ENCODE measurements at regions not wholly inside any gene's neighbourhood (a gene's known extent, or its start where the extent isn't known, plus 50 kb on each side); places are given as distances from the start of the nearest gene placed in this dataset.
"Not testable (repeated sequence)": the region's sequence is repeated elsewhere in the genome, so short reads cannot be mapped to it uniquely, and the experiment has no call there.

GRCh38 chr13:68927387-68928026, 1180.1 kb upstream of the ATXN8OS start:
- DNase-seq = peak; percentile 14

DNA sequence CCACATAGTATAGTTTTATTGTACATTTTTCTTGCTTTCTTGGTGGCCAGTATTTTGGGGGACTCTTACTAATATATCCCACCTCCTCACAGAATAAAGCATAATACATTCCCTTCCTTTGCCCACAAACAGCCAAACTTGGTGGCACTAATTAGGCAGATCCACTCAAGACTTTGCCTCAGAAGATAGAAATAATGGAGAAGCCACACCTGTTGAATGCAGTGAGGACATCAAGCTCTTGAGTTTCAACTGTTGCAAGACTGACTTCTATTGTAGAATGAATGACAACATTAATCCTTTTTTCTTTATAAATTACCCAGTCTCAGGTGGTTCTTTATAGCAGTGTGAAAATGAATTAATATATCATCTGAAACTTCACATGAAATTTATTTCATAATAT, 1183.6 kb upstream of the ATXN8OS start:
- DNase-seq = no peak

DNA sequence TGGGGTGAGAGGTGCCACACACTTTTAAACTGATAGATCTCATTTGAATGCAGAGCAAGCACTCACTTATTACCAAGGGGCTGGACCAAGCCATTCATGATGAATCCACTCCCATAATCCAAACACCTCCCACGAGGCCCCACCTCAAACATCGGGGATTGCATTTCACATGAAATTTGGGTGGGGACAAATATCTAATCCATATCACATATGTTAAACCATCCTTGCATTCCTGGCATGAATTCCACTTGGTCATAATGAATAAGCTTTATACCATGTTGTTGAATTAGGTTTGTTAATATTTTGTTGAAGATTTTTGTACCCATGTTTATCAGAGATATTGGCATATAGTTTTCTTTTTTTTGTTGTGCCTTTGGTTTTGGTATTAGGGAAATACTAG, 1198.7 kb upstream of the ATXN8OS start:
- no peak for DNase-seq

DNA sequence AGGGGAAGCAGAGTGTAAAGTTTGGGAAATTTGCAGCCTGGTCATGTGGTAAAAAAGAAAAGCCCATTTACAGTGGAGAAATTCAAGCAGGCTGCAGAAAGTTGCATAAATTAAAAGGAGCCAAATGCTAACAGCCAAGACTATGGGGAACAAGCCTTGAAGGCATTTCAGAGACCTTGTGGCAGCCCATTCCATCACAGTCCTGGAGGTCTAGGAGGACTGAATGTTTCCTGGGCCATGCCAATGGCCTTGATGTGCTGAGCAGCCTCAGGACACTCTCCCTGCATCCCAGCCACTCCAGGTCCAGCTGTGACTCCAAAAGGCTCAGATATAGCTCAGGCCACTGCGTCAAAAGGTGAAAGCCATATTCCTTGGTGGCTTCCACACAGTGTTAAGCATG, 1202.4 kb upstream of the ATXN8OS start:
- DNase-seq = no peak

GRCh38 chr13:68897331-68897928, 1210.2 kb upstream of the ATXN8OS start:
- DNase-seq = no peak

DNA sequence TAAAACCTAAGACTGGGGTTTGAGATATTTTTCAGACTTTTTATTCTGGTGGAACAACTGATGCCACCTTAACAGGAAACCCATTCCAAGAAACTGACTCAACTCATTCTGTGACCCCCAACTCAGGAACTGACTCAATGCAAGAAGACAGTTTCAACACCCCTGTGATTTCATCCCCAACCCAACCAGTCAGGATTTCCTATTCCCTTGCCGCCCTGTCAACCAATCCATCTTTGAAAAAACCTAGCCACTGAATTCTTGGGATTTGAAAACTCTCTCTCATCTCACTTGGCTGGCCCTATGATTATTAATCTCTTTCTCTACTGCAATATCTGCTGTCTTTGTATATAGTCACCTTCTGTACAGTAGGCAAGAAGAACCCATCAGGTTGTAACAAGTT, 1211.9 kb upstream of the ATXN8OS start:
- DNase-seq = peak; percentile 1

- not testable (repeated sequence) for DNase-seq
These were observed 1213.9 kb upstream of the ATXN8OS start for GRCh38 chr13:68893721-68894120.

GRCh38 chr13:68892596-68892995, 1215.0 kb upstream of the ATXN8OS start:
- DNase-seq = not testable (repeated sequence)

DNA sequence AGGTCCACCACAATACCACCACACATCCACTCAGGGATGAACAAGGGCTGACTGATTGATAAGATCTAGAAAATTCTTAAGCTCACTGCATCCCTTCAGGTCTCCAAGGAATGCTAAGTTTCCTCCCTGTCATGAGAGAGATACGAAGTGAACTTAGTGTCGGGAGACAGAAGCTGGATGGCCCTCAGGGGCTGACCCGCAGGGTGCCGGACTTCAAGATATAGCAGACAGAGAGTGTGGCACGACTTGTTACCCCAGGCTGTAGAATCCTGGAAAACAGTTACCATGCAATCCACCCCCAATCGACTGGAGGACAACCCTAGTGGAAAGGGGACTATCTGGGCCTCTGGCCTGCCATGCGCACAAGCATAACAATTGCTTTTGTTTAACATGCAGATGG, 1217.5 kb upstream of the ATXN8OS start:
- DNase-seq = not testable (repeated sequence)

- DNase-seq = no peak
These were observed 1218.8 kb upstream of the ATXN8OS start for GRCh38 chr13:68888832-68889231.

DNA sequence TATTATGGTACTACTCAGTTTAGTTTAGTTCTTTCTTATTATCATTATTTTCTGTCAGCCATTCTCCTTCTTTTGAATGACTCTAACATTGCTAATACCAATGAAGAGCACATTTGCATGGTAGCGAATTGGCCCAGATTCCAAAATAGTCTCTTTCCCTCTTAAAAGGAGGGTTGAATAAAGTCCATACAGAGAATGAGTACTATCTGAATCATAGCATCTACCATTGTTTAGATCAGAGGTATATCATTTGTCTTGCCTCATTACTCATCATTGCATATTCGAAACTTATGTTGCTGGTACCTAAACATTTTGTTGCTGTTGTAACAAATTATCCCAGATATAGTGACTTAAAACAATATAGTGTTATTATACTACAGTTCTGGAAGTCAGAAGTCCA, 1235.3 kb upstream of the ATXN8OS start:
- no peak for DNase-seq

- no peak for DNase-seq
These were observed 1256.6 kb upstream of the ATXN8OS start for GRCh38 chr13:68851026-68851425.

DNA sequence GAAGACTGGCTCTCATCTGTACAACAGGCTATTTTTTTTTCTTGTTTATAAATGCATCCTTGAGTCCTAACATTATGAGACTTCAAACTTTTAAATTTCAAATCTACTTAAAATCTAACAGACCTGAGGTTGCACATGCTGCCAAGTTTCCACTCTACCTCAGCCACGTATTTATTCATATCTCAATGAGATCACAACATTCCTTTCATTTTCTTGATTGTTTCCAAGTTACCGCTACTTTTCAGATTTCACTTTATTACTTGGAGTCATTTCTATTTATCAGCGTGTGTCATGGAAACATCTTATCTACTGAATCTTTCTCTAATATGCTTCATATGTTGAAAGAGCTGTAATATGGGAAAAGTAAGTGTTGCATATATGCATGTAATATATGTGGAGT, 1257.5 kb upstream of the ATXN8OS start:
- peak; percentile 20 for DNase-seq

- DNase-seq = no peak
These were observed 1261.0 kb upstream of the ATXN8OS start for GRCh38 chr13:68846663-68847062.

DNA sequence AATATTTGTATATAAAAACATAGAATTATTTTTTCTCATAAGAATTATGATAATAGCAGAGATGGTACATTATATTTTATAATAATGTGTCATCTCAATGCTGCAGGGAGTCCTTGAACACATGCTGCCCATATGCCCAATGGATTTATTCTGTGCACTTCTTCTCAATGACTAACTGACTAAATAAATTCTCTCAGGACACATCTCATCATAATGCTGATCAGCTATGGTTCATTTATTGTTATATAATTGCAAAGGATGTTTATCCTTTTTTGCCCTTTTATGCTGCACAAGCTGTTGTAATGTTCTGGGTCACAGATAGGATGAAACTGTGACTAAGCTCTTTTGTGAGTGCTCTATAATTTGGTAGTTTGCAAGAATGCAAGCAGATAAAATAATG, 1273.3 kb upstream of the ATXN8OS start:
- DNase-seq = no peak

DNA sequence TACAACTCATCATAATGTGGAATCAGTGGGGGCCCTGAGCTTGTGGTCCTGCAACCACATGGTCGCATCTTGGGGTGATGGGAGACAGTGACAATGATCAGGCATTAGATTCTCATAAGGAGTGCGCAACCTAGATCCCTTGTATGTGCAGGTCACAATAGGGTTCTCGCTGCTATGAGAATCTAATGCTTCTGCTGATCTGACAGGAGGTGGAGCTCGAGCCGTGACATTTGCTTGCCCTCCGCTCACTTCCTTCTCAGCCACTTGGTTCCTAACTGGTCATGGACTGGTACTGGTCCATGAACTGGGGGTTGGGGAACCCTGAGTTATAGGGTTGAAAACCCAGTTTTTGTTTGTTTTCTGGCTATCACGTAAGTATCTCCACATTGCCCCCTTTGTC, 1290.9 kb upstream of the ATXN8OS start:
- no peak for DNase-seq

DNA sequence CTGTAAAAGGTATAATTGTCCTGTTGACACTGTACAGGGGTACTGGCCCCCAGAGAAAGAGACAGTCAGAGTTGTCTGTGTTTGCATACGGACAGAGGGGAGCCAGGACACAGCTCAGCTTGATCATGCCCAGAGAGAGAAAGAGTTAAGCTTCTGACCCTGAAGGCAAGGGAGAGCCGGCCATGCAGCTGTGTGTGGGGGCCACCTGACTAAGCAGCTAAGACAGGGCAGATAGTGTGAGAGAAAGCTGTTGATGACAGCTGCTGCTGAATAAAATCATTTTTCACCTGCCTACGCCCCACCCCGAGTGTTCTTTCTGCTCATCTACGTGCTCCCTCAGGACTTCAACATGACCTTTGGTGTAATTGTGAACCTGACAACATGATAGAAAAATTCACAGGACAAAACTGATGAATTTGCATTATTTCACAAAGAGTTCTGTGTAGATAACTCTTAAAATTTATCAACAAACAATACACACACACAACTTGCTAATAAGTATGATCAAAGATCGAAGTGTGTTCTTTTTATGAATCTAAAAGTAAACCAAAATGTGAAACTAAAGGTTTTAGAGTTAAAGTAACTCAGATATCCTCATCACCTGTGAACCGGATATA, 1294.3 kb upstream of the ATXN8OS start:
- DNase-seq = no peak

DNA sequence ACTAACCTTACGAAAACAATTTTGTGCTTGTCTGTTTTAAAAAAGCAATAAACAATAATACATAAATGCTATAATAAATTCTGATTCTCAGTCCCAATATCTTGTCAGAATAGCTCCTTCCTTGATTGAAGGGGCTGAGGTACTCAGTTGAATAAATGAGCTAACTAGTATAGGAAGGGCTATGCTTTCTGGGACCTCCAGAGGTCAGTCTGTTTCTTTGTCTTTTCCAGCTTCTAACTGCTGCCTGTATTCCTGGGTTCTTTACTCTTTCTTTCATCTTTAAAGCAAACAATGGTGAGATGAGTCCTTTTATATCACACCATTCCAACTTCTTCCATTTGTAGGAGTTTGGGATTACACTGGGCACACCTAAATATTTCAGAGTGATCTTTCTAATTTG, 1297.0 kb upstream of the ATXN8OS start:
- no peak for DNase-seq

DNA sequence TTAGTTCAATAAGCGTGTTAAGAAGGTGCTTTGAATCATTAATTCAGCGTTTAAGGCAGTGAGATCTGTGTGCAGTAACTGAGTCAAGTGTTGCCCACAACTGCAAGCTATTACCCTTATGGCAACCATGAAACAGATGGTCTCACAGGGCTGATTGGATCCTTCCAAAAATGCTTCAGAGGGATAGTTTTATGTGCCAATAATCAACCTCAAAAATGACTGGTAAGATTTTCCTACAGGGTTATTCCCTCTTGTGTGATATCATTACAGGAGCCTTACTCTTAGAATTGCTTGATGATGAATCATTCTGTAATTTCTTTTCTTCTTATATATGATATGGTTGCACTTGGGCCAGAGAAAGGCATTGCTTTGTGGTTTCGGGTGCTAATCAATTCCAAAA, 1299.2 kb upstream of the ATXN8OS start:
- DNase-seq = peak; percentile 50

DNA sequence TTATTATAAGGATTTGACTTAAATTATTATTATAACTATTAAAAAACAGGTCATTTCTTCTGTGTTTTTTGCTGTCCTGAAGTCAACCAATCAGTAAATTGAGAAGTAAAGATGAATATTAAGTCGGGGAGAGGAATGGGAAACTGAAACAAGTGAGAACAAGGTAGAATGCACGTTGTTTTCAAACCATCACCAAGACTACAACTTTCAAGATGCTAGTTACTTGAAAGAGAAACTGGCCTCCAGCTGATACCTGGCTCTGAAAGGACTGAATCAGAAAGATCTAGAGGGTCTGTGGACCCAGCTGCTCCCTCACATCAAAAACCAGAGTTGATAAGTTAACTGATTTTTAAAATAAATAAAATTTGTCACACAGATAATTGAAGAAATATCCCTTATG, 1301.5 kb upstream of the ATXN8OS start:
- no peak for DNase-seq

GRCh38 chr13:68784275-68784674, 1323.4 kb upstream of the ATXN8OS start:
- no peak for DNase-seq

DNA sequence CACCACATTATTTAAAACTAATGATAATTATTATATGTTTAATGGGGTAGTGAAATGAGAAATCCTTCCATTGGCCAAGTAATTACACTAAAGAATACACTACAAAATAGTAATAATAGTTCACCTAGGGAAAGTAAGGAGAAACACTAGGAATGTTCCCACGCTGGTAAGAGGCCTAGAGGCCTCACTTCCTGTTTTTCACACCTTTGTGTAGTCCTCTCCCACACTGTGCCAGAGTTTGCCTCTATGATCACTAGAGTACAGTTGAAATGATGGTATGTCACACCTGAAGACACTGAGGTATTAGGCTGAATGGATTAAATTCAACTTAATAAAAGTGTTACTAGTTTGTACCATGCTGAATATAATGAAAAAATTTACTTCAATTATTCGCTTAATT, 1348.0 kb upstream of the ATXN8OS start:
- DNase-seq = no peak

DNA sequence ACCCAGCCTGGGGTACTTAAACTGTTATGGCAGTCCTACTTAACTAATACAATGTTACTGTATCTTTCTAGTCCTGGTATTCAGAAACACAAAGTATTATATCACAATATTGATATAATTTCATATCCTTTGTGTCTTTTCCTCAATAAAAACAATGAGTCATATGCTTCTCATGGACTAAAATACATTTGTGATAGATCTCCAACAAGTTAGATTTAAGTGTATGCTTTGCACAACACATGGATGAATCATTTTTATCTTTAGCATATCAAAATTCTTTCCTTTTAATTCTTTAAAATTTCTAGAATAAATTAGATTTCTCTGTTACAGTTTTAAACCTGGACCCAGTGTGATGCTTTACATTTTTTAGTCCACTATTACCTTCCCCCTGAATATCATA, 1357.8 kb upstream of the ATXN8OS start:
- DNase-seq = no peak

DNA sequence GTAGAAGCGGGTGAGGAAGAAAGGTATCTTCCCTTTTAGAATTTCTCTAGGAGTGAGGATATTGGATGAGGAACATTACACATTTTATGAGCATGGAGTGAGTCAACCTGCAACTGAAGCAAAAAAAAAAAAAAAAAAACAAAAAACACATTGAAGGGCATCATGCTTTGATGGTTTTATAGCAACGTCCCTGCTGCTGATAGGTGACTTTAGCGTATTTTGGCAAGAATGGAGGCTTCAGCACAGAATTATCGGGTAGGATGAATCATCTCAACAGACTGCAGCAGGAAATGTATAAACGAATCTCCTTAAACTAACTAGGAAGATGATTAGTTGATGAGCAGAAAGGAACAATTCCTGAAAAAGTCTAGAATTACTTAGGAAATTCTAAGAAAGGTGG, 1359.6 kb upstream of the ATXN8OS start:
- DNase-seq = no peak

GRCh38 chr13:68745502-68745901, 1362.1 kb upstream of the ATXN8OS start:
- no peak for DNase-seq
